ENCODE measurements at regions not wholly inside any gene's neighbourhood (a gene's known extent, or its start where the extent isn't known, plus 50 kb on each side); places are given as distances from the start of the nearest gene placed in this dataset.

- no peak overlapping the region for H3K4me3 ChIP-seq (ENCODE audit: low read depth, low read length)
- no peaks in the 10 kb centered on the region for H3K79me2 ChIP-seq (ENCODE audit: control insufficient read depth, insufficient read depth, low read length, poor library complexity)
- H2BK5ac ChIP-seq (ENCODE audit: low read depth, low read length, poor library complexity), result no peak overlapping the region
- H2AK5ac ChIP-seq (ENCODE audit: low read length), result no peak overlapping the region
- no peak overlapping the region for H2BK12ac ChIP-seq (ENCODE audit: low read length)
- no peaks in the 10 kb centered on the region for H3K36me3 ChIP-seq (ENCODE audit: control insufficient read depth in 1 of 2, insufficient read depth in 2 of 2, low read length in 2 of 2)
- H3K9me3 ChIP-seq (ENCODE audit: insufficient read depth, low read depth, low read length), result no peaks in the 10 kb centered on the region
- no peak overlapping the region for H3K9ac ChIP-seq (ENCODE audit: low read length)
- no peak overlapping the region for H4K12ac ChIP-seq (ENCODE audit: low read depth, low read length)
- no peak overlapping the region for H2BK120ac ChIP-seq (ENCODE audit: insufficient read depth, low read length, poor library complexity)
- H3K79me1 ChIP-seq (ENCODE audit: low read length), result no peaks in the 10 kb centered on the region
- H3K23ac ChIP-seq (ENCODE audit: low read length), result no peak overlapping the region
- H4K91ac ChIP-seq (ENCODE audit: low read depth, low read length), result no peak overlapping the region
- no peak overlapping the region for H2AFZ ChIP-seq (ENCODE audit: insufficient read depth, low read length, poor library complexity)
- H3K4me2 ChIP-seq (ENCODE audit: low read length), result no peak overlapping the region
- no peak overlapping the region for H3K4ac ChIP-seq (ENCODE audit: low read depth, low read length)
- H4K8ac ChIP-seq (ENCODE audit: low read depth, low read length), result no peak overlapping the region
- no peak overlapping the region for H3K27ac ChIP-seq (ENCODE audit: low read depth, low read length)
- peaks cover 0 to 2% of the 10 kb centered on the region in 2 experiments for H3K4me1 ChIP-seq (ENCODE audit: control insufficient read depth in 1 of 2, insufficient read depth in 2 of 2, low read length in 2 of 2)
- WGBS (ENCODE audit: extremely low coverage, insufficient coverage, insufficient read length), result no CpG with 5 or more reads among the region's 5 CpGs
- H3K14ac ChIP-seq (ENCODE audit: low read length), result no peak overlapping the region
- no peak for DNase-seq
- no peak overlapping the region for H3K18ac ChIP-seq (ENCODE audit: low read length)
- H3K27me3 ChIP-seq (ENCODE audit: insufficient read depth, low read length), result no peaks in the 10 kb centered on the region
Measured at GRCh38 chr12:41709463-41710285, 435.0 kb downstream of the GXYLT1 start.

GRCh38 chr12:41709012-41709411 is 435.7 kb downstream of the GXYLT1 start:
- Histone ChIP-seq H2AK5ac (ENCODE audit: low read length) (no peak overlapping the region), H3K9me3 (ENCODE audit: insufficient read depth, low read depth, low read length) (no peaks in the 10 kb centered on the region), H3K18ac (ENCODE audit: low read length) (no peak overlapping the region), H3K27ac (ENCODE audit: low read depth, low read length) (no peak overlapping the region), H3K14ac (ENCODE audit: low read length) (no peak overlapping the region), H4K8ac (ENCODE audit: low read depth, low read length) (no peak overlapping the region), H2BK12ac (ENCODE audit: low read length) (no peak overlapping the region), H3K27me3 (ENCODE audit: insufficient read depth, low read length) (no peaks in the 10 kb centered on the region), H4K91ac (ENCODE audit: low read depth, low read length) (no peak overlapping the region), H3K4me3 (ENCODE audit: low read depth, low read length) (no peak overlapping the region), H3K79me1 (ENCODE audit: low read length) (no peaks in the 10 kb centered on the region), H3K79me2 (ENCODE audit: control insufficient read depth, insufficient read depth, low read length, poor library complexity) (no peaks in the 10 kb centered on the region), H3K9ac (ENCODE audit: low read length) (no peak overlapping the region), H4K12ac (ENCODE audit: low read depth, low read length) (no peak overlapping the region), H3K23ac (ENCODE audit: low read length) (no peak overlapping the region), H3K4ac (ENCODE audit: low read depth, low read length) (no peak overlapping the region), H3K36me3 (ENCODE audit: control insufficient read depth in 1 of 2, insufficient read depth in 2 of 2, low read length in 2 of 2) (no peaks in the 10 kb centered on the region), H2AFZ (ENCODE audit: insufficient read depth, low read length, poor library complexity) (no peak overlapping the region), H3K4me2 (ENCODE audit: low read length) (no peak overlapping the region), H2BK120ac (ENCODE audit: insufficient read depth, low read length, poor library complexity) (no peak overlapping the region), H2BK5ac (ENCODE audit: low read depth, low read length, poor library complexity) (no peak overlapping the region), H3K4me1 (ENCODE audit: control insufficient read depth in 1 of 2, insufficient read depth in 2 of 2, low read length in 2 of 2) (peaks cover 0 to 2% of the 10 kb centered on the region in 2 experiments)
- no CpG with 5 or more reads among the region's 3 CpGs for WGBS (ENCODE audit: extremely low coverage, insufficient coverage, insufficient read length)
- DNase-seq, result no peak

DNA sequence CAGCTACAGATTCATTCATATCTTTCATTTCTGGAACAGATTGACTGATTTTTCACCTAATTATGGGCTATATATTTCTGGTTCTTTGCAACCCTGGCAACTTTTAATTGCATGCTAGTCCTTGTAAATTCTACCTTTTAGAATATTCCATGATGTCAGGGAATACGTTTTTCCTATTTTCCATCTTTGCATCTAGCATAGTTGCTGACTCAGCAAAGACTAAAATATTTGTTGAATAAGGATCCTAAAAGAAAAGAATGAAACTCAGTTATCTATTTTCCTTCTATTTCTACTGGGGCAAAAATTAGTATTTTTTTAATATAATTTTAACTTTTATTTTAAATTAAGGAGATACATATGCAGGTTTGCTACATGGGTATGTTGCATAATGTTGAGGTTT is 438.3 kb downstream of the GXYLT1 start:
- no peak for DNase-seq
- H3K4me3 ChIP-seq (ENCODE audit: low read depth, low read length), result no peak overlapping the region
- no peak overlapping the region for H4K12ac ChIP-seq (ENCODE audit: low read depth, low read length)
- no peaks in the 10 kb centered on the region for H3K9me3 ChIP-seq (ENCODE audit: insufficient read depth, low read depth, low read length)
- no peaks in the 10 kb centered on the region for H3K36me3 ChIP-seq (ENCODE audit: control insufficient read depth in 1 of 2, insufficient read depth in 2 of 2, low read length in 2 of 2)
- H3K4me2 ChIP-seq (ENCODE audit: low read length), result no peak overlapping the region
- no peaks in the 10 kb centered on the region for H3K79me2 ChIP-seq (ENCODE audit: control insufficient read depth, insufficient read depth, low read length, poor library complexity)
- H3K4me1 ChIP-seq (ENCODE audit: control insufficient read depth in 1 of 2, insufficient read depth in 2 of 2, low read length in 2 of 2), result peaks cover 0 to 2% of the 10 kb centered on the region in 2 experiments
- H3K18ac ChIP-seq (ENCODE audit: low read length), result no peak overlapping the region
- H3K14ac ChIP-seq (ENCODE audit: low read length), result no peak overlapping the region
- no peak overlapping the region for H3K23ac ChIP-seq (ENCODE audit: low read length)
- no peak overlapping the region for H2BK120ac ChIP-seq (ENCODE audit: insufficient read depth, low read length, poor library complexity)
- H4K8ac ChIP-seq (ENCODE audit: low read depth, low read length), result no peak overlapping the region
- no peaks in the 10 kb centered on the region for H3K27me3 ChIP-seq (ENCODE audit: insufficient read depth, low read length)
- no peak overlapping the region for H2AFZ ChIP-seq (ENCODE audit: insufficient read depth, low read length, poor library complexity)
- no peak overlapping the region for H2BK12ac ChIP-seq (ENCODE audit: low read length)
- H3K9ac ChIP-seq (ENCODE audit: low read length), result no peak overlapping the region
- no peak overlapping the region for H3K4ac ChIP-seq (ENCODE audit: low read depth, low read length)
- H2BK5ac ChIP-seq (ENCODE audit: low read depth, low read length, poor library complexity), result no peak overlapping the region
- WGBS (ENCODE audit: extremely low coverage, insufficient coverage, insufficient read length), result no CpG with 5 or more reads among the region's 1 CpG
- H3K27ac ChIP-seq (ENCODE audit: low read depth, low read length), result no peak overlapping the region
- H3K79me1 ChIP-seq (ENCODE audit: low read length), result no peaks in the 10 kb centered on the region
- no peak overlapping the region for H2AK5ac ChIP-seq (ENCODE audit: low read length)
- H4K91ac ChIP-seq (ENCODE audit: low read depth, low read length), result no peak overlapping the region

GRCh38 chr12:41701943-41702601 is 442.6 kb downstream of the GXYLT1 start:
- no peak overlapping the region for H4K8ac ChIP-seq (ENCODE audit: low read depth, low read length)
- H3K9me3 ChIP-seq (ENCODE audit: insufficient read depth, low read depth, low read length), result no peaks in the 10 kb centered on the region

More at GRCh38 chr12:41701943-41702601, 442.6 kb downstream of the GXYLT1 start:
- no peak overlapping the region for H4K12ac ChIP-seq (ENCODE audit: low read depth, low read length)
- H3K4me1 ChIP-seq (ENCODE audit: control insufficient read depth in 1 of 2, insufficient read depth in 2 of 2, low read length in 2 of 2), result no peaks in the 10 kb centered on the region
- H3K27ac ChIP-seq (ENCODE audit: low read depth, low read length), result no peak overlapping the region
- H3K23ac ChIP-seq (ENCODE audit: low read length), result no peak overlapping the region
- no peak overlapping the region for H3K4me2 ChIP-seq (ENCODE audit: low read length)
- no peak overlapping the region for H3K18ac ChIP-seq (ENCODE audit: low read length)
- no peak overlapping the region for H2BK5ac ChIP-seq (ENCODE audit: low read depth, low read length, poor library complexity)
- no peak overlapping the region for H3K4me3 ChIP-seq (ENCODE audit: low read depth, low read length)
- H2BK12ac ChIP-seq (ENCODE audit: low read length), result no peak overlapping the region
- H3K27me3 ChIP-seq (ENCODE audit: insufficient read depth, low read length), result no peaks in the 10 kb centered on the region
- H3K79me2 ChIP-seq (ENCODE audit: control insufficient read depth, insufficient read depth, low read length, poor library complexity), result no peaks in the 10 kb centered on the region
- H3K79me1 ChIP-seq (ENCODE audit: low read length), result no peaks in the 10 kb centered on the region
- H3K14ac ChIP-seq (ENCODE audit: low read length), result no peak overlapping the region
- no peak overlapping the region for H2AFZ ChIP-seq (ENCODE audit: insufficient read depth, low read length, poor library complexity)
- no peaks in the 10 kb centered on the region for H3K36me3 ChIP-seq (ENCODE audit: control insufficient read depth in 1 of 2, insufficient read depth in 2 of 2, low read length in 2 of 2)
- no peak overlapping the region for H3K9ac ChIP-seq (ENCODE audit: low read length)
- no peak overlapping the region for H2AK5ac ChIP-seq (ENCODE audit: low read length)
- WGBS (ENCODE audit: extremely low coverage, insufficient coverage, insufficient read length), result no CpG with 5 or more reads among the region's 2 CpGs
- no peak overlapping the region for H2BK120ac ChIP-seq (ENCODE audit: insufficient read depth, low read length, poor library complexity)
- no peak overlapping the region for H3K4ac ChIP-seq (ENCODE audit: low read depth, low read length)
- no peak overlapping the region for H4K91ac ChIP-seq (ENCODE audit: low read depth, low read length)
- DNase-seq, result no peak

All from trophoblast cell (in vitro differentiated cells and primary cell).